ENCODE measurements at regions not wholly inside any gene's neighbourhood (a gene's known extent, or its start where the extent isn't known, plus 50 kb on each side); places are given as distances from the start of the nearest gene placed in this dataset.

DNA sequence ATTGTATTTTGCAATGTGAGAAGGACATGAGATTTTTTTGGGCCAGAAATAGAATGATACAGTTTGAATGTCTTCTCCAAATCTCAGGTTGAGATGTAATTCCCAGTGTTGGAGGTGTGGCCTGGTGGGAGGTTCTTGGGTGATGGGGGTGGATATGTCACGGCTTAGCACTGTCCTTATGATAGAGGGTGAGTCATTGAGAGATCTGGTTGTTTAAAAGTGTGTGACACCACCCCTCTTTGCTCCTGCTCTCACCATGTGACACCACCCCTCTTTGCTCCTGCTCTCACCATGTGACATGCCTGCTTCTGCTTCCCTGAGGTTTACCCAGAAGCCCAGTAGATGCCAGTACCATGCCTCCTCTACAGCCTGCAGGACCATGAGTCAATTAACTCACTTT lies 1226.9 kb downstream of the PCDH7 start:
- Histone ChIP-seq H3K9ac (ENCODE audit: low read depth, low read length, poor library complexity, severe bottlenecking) (no peak overlapping the region), H3K27me3 (ENCODE audit: insufficient read depth, low read length, poor library complexity, severe bottlenecking) (no peaks in the 10 kb centered on the region), H3K9me3 (ENCODE audit: insufficient read depth, low read depth, low read length) (no peaks in the 10 kb centered on the region), H3K4me1 (ENCODE audit: insufficient read depth, low read length, poor library complexity, severe bottlenecking) (no peaks in the 10 kb centered on the region), H3F3A (ENCODE audit: low read depth) (no peaks in the 10 kb centered on the region), H3K4me3 (ENCODE audit: low read length, poor library complexity, severe bottlenecking) (no peak overlapping the region), H2AFZ (ENCODE audit: low read length) (no peak overlapping the region), H3K79me2 (ENCODE audit: insufficient read depth, low read length) (no peaks in the 10 kb centered on the region), H3K4me2 (ENCODE audit: low read depth, low read length, poor library complexity, severe bottlenecking) (no peak overlapping the region), H3K36me3 (ENCODE audit: insufficient read depth, low read length) (no peaks in the 10 kb centered on the region), H3K9me2 (replicated peaks; ENCODE audit: low read depth, low read length) (no peaks in the 10 kb centered on the region), H4K20me1 (ENCODE audit: insufficient read depth, low read length, poor library complexity, severe bottlenecking) (no peaks in the 10 kb centered on the region)
- TF ChIP-seq, protein P1, sequence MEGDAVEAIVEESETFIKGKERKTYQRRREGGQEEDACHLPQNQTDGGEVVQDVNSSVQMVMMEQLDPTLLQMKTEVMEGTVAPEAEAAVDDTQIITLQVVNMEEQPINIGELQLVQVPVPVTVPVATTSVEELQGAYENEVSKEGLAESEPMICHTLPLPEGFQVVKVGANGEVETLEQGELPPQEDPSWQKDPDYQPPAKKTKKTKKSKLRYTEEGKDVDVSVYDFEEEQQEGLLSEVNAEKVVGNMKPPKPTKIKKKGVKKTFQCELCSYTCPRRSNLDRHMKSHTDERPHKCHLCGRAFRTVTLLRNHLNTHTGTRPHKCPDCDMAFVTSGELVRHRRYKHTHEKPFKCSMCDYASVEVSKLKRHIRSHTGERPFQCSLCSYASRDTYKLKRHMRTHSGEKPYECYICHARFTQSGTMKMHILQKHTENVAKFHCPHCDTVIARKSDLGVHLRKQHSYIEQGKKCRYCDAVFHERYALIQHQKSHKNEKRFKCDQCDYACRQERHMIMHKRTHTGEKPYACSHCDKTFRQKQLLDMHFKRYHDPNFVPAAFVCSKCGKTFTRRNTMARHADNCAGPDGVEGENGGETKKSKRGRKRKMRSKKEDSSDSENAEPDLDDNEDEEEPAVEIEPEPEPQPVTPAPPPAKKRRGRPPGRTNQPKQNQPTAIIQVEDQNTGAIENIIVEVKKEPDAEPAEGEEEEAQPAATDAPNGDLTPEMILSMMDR (conservative IDR thresholded peaks at IDR 0.05; ENCODE audit: low read length): no peak
- no peak for TF ChIP-seq EZH2phosphoT487 (IDR thresholded peaks at IDR 0.05; ENCODE audit: borderline replicate concordance)

DNA sequence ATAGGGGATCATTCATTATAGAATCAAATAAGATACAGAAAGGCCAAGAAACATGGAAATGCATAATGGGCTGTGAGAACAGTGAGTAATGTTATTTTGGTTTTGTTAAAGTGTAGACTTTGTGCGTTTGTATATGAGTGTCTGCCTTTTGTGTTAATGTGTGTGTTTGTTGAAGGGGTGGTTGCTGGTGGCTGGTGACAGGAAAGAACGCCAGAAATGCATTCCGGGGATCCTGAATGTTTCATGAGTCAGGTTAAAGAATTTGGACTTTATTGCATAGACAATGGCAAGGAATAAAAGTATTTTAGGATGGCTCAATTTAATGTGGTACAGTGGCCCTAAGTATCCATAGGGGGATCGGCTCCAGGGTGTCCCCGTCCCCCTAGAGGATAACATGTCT lies 1228.9 kb downstream of the PCDH7 start:
- Histone ChIP-seq H3K9me2 (replicated peaks; ENCODE audit: low read depth, low read length) (no peaks in the 10 kb centered on the region), H3K9ac (ENCODE audit: low read depth, low read length, poor library complexity, severe bottlenecking) (no peak overlapping the region), H3K4me3 (ENCODE audit: low read length, poor library complexity, severe bottlenecking) (no peak overlapping the region), H2AFZ (ENCODE audit: low read length) (no peak overlapping the region), H3K4me1 (ENCODE audit: insufficient read depth, low read length, poor library complexity, severe bottlenecking) (no peaks in the 10 kb centered on the region), H3K36me3 (ENCODE audit: insufficient read depth, low read length) (no peaks in the 10 kb centered on the region), H4K20me1 (ENCODE audit: insufficient read depth, low read length, poor library complexity, severe bottlenecking) (no peaks in the 10 kb centered on the region), H3K9me3 (ENCODE audit: insufficient read depth, low read depth, low read length) (no peaks in the 10 kb centered on the region), H3K27me3 (ENCODE audit: insufficient read depth, low read length, poor library complexity, severe bottlenecking) (no peaks in the 10 kb centered on the region), H3K4me2 (ENCODE audit: low read depth, low read length, poor library complexity, severe bottlenecking) (no peak overlapping the region), H3K79me2 (ENCODE audit: insufficient read depth, low read length) (no peaks in the 10 kb centered on the region), H3F3A (ENCODE audit: low read depth) (no peaks in the 10 kb centered on the region)
- TF ChIP-seq, protein P1 (conservative IDR thresholded peaks at IDR 0.05; ENCODE audit: low read length): no peak
- TF ChIP-seq EZH2phosphoT487 (IDR thresholded peaks at IDR 0.05; ENCODE audit: borderline replicate concordance): no peak

DNA sequence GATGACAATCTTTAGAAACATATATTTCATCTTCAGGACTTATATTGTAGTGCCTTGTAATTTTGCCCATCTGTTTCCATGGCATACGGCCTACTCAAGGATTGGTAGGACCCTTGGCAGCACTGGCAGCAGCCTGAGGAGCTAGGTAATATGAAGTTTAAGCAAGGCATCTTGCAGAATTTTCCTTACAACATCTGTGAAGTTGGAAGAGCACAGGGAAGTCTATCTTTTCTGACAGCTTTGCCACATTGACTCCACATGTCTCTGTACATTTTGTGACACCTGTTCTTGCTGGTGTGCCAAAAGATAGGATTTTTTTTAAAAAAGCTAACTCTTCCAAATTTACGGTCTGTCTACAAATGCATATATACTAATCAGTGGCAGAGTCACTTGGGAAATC lies 1235.2 kb downstream of the PCDH7 start:
- Histone ChIP-seq H2AFZ (ENCODE audit: low read length) (no peak overlapping the region), H3K4me2 (ENCODE audit: low read depth, low read length, poor library complexity, severe bottlenecking) (no peak overlapping the region)
- no peak for TF ChIP-seq EZH2phosphoT487 (IDR thresholded peaks at IDR 0.05; ENCODE audit: borderline replicate concordance)
- TF ChIP-seq, protein P1 (conservative IDR thresholded peaks at IDR 0.05; ENCODE audit: low read length): no peak

More for the DNA sequence above, 1235.2 kb downstream of the PCDH7 start:
- H3K79me2 ChIP-seq (ENCODE audit: insufficient read depth, low read length): no peaks in the 10 kb centered on the region
- H3K9me2 ChIP-seq (replicated peaks; ENCODE audit: low read depth, low read length): no peaks in the 10 kb centered on the region
- no peaks in the 10 kb centered on the region for H3K4me1 ChIP-seq (ENCODE audit: insufficient read depth, low read length, poor library complexity, severe bottlenecking)
- no peaks in the 10 kb centered on the region for H3K36me3 ChIP-seq (ENCODE audit: insufficient read depth, low read length)
- no peaks in the 10 kb centered on the region for H3K9me3 ChIP-seq (ENCODE audit: insufficient read depth, low read depth, low read length)
- no peaks in the 10 kb centered on the region for H3F3A ChIP-seq (ENCODE audit: low read depth)
- H3K27me3 ChIP-seq (ENCODE audit: insufficient read depth, low read length, poor library complexity, severe bottlenecking): no peaks in the 10 kb centered on the region
- H3K4me3 ChIP-seq (ENCODE audit: low read length, poor library complexity, severe bottlenecking): no peak overlapping the region
- H3K9ac ChIP-seq (ENCODE audit: low read depth, low read length, poor library complexity, severe bottlenecking): no peak overlapping the region
- no peaks in the 10 kb centered on the region for H4K20me1 ChIP-seq (ENCODE audit: insufficient read depth, low read length, poor library complexity, severe bottlenecking)

Data from Loucy (cell line).